HG03521 (cell line): ENCODE measurements at regions not wholly inside any gene's neighbourhood (a gene's known extent, or its start where the extent isn't known, plus 50 kb on each side); places are given as distances from the start of the nearest gene placed in this dataset.
A peak's percentile ranks its signal among the peaks of the same experiment; 100 is the strongest.

Experiments
- ATAC-seq: cut with Tn5 transposase; IDR thresholded peaks from one replicate; pipeline ENCODE4 v1.9.1; 2021; ENCODE audit warnings: mild to moderate bottlenecking, moderate library complexity; ENCODE audit not compliant: unreplicated experiment

DNA sequence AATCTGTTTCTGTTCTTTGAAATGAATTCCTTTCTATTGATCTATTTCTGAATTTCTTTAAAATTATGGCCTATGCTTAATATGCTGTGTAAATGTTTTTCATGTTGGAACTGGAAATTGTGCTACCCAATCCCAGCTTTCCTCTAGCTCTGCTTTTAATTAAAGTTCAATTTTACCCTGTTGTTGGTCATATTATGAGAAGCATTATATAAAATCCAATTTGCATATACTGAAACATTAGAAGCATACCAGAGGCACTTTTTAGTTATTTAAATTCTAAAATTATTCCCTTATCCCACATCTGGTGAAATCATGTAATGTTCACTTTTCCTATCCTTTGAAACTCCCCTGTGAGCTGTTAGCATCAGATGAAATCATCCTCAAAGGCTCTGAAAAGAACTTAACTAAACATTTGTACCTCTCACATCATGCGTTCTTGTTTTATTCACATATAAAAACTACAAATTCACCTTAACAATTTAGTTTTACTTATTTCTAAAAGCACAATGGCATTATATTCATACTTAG lies 160.6 kb upstream of the COL21A1 start:
- no peak for ATAC-seq

DNA sequence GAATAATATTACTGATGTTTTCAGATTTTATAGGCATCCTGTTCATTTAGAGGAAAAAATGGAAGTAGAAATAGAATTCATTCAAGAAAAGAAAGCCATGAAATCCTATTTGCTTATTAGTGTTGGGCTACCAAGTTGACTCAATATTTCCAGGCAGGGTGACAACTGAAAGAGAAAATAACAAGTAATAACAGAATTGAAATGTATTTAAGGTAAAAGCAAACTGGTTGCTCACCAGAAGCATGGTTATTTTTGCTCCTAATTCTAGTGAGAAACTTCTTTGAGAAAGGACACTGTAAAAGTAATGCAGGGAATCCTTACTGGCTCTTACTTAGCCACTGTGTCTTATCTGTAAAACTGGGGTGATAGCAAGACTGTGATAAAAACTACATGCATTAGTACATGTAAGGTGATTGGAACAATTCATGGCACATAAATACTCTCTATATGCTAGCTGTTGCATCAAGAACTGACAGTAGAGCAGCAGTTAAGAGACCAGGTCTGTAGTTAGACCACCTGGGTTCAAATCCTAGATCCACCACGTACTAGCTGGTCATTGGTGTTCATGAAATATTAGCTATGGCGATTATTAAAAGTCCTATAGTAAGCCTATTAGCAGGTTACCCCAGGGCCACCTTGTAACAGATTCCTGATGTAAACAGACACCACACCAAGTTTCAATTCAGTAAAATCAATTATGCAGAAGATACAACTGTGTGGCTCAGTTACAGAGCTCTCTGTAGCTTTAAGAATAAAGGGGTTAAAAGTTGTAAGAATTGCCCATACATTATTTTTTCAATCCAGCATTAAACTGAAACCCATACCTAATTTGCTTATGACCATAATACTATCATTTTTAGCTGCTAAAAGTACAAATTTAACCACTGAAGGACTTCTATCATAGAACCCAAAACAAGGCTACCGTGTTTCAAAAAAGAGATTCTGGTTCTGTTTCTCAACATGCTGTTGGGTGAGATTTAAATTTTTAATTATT lies 159.2 kb upstream of the COL21A1 start:
- ATAC-seq: peak; percentile 69

DNA sequence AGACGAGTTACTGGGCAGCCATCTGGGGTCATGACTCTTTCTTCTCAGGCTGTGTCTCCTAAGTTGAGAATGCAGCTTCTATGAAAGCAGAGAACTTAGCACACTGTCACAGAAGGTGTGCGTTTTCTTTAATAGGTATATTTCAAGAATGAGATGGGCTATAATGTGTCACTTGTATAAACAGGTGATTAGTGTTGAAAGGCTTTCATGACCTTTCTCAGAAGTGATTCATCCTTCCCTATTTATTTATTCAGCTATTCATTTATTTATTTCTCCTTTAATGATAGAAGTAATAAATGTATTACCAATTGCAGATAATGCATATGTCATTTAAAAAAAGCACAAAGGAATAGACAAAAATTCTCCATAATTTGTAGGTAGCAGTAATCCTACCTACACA lies 157.2 kb upstream of the COL21A1 start:
- no peak for ATAC-seq

DNA sequence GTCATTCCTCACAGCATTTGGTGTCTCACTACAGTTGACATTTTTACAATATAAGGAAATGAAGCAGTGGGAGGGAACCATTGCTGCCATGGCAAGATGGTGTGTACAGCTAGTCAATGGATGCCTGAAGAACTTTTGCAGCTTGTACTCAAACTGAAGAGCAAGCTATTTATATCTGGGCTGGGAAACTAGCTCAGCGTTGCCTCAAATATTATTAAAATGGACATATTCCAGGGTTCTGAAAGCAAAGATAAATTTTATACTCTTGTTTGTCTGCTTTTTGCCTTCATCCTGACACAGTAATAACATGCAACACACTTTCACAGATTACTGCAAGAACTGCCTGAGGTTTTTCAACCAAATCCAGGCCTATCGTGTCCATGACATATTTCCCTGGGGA lies 156.4 kb upstream of the COL21A1 start:
- ATAC-seq: no peak

DNA sequence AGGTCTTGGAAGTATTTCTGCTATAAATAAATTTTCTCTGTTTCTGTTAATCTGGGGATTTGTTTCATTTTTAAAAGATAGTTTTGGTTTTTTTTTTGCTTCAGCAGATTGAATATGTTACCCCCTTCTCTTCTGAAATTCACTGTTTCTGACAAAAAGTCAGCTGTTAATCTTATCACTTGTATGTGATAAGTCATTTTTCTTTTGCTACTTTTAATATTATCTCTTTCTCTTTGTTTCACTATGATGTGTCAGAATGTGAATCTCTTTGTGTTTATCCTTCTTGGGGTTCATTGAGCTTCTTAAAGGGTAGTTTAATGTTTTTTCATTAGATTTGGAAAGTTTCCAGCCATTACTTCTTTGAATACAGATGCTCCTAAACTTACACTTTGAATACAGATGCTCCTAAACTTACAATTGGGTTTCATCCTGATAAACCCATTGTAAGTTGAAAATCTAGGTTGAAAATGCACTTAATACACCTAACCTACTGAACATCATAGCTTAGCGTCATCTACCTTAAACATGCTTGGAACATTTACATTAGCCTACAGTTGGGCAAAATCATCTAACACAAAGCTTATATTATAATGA lies 154.2 kb upstream of the COL21A1 start:
- ATAC-seq: no peak

DNA sequence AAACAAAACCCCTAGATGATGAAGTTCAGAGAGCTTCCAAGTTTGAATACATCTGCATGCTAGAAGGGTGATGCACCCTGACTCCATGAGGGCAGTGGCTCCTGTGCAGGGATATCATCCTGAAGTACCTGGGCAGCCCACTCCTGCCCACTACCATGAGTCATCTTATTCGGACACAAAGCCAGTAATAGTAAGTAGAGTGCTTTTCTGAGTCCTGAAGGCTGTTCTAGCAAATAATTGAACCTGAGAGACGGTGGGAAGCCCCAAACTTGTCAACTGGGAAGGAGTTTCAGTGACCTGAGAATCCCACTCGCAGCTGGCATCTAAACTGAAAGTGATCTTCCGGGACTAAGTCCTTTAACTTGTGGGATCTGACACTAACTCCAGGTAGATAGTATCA lies 152.9 kb upstream of the COL21A1 start:
- ATAC-seq: no peak

DNA sequence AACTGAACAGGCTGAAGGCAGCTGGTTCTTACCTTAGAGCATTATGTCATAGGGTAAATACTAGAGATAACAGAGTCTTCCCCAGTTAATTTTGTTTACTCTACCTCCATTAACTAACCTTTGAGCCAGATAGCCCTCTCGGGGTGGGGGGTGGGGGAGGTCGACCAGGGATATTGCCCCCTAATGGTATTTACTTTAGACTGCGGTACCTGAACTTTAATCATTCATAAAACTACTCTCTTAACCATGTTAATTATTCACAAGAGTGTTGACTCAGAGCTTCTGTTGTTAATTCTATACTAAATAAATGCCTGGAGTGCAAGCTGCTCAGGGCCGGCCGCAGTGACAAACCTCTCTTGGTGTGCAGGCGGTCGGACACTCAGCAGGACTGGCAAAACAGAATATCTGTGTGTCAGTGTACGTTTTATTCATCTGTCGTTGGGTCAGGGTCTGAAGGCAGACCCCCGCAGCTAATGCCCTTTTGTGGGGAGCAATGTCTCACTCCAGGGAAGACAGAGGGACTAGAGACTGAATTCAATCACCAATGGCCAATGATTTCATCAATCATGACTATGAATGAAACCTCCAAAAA lies 152.4 kb upstream of the COL21A1 start:
- ATAC-seq: no peak

DNA sequence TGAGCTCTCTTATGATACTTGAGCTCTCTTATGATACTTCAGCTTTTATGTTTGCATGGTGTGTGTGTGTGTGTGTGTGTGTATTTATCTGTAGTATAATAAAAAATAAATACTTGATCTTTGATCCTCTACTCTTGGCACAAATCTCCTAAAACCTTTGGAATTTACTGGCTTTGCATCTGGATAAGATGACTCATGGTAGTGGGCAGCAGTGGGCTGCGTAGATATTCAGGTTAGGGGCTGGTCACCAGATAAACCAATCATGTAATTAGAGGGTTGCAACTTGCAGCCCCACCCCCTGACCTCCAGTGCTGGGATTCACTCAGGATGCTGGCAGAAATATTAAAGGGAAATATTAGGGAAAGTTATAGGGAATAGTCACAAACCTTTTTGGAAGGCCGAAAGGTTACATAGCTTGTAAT lies 151.9 kb upstream of the COL21A1 start:
- ATAC-seq: no peak

DNA sequence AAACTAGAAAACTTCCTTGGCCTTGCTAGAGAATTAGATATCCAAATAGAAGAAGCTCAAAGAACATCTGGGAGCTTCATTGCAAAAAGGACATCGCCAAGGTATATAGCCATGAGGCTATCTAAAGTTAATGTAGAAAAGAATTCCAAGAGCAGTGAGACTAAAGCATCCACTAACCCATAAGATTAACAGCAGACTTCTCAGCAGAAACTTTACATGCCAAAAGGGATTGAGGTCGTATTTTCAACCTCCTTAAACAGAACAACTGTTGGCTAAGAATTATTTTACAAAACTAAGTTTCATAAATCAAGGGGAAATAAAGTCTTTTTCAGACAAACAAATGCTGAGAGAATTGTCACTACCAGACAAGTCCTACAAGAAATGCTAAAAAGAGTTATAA lies 149.1 kb upstream of the COL21A1 start:
- ATAC-seq: no peak

DNA sequence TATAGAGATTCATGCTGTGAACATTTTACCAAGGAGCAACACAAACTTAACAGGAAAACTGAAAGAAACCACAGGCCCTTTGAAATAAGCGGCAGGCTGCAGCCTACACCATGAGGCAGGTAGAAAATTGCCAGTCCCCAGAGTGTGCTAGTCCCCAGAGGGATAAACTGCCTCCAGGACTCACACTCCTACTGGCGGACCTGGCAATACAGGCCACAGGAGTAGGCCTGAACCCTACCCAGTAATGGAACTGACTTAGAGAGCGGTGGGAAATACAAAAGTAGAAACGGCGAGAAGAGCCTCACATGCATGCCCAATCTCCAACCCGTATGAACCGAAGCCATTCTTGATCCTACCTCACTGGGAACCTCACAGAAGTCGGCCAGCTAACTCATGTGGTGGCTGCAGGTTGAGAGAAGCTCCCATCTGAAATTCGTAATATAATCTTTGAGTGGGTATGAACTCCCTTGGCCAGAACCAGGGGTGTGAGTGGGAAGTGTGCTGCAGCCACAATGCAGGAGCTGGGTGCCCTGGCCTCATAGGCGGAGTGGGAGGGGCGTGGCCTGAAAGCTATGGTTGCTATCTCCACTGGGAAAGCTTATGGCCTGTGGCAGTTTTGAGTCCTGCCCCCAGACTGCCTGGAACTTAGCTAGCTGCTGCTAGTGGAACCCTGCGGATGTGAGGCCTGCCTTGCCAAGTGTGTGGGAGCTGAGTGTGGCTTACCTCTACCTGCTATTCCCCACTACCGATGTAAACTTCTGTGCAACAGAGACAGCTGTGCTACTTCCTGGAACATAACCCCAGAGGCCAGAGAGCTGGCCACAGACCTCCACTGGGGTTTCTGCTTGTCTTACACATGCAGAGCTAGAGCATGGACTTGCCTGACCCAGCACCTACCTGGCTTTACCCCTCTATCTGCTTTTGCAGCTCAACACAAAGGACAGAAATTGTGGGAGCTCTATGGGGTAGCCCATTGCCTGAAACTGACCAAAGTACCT lies 146.5 kb upstream of the COL21A1 start:
- peak; percentile 40 for ATAC-seq

DNA sequence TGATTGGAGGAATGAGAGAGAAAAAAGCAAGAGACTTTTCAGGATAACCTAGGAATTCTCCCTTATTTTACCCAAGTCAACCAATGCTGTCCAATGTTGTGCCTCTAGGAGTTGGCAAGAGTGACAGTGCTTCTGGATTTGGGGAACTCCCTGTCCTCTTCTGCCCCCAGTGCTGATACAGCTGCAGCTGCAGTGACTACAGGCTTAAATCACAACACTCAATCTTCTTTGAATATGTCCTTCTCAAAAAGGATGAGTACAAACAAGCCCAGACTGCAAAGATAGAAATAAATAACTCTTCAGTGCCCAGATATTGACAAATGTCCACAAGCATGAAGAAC lies 141.0 kb upstream of the COL21A1 start:
- ATAC-seq: no peak

DNA sequence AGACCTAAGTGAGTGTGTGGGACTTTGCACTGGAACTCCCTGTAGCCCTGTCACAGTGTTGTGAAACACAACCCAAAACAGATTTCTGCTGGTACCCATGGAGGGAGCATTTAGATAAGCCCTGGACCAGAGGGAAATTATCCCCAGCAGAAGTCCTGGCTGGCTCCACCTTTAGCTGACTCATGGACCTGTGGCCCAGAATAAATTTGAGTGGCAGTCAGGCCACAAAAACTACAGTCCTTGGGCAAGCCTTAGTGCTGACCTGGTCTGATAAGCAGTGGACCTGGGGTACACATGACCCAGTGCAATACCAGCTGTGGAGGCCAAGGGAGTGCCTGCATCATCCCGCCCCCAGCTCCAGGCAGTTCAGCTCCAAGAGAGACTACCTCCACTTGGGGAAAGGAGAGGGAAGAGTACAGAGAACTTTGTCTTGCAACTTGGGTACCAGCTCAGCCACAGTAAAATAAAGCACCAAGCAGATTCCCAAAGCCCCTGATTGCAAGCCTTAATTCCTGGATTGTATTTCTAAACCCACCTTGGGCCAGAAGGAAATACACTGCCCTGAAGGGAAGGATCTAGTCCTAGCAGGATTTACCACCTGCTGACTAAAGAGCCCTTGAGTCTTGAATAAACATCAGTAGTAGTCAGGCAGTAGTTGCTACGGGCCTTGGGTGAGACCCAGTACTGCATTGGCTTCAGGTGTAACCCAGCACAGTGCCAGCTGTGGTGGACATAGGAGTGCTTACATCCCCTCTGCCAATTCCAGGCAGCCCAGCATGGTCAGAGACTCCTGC lies 140.4 kb upstream of the COL21A1 start:
- no peak for ATAC-seq

DNA sequence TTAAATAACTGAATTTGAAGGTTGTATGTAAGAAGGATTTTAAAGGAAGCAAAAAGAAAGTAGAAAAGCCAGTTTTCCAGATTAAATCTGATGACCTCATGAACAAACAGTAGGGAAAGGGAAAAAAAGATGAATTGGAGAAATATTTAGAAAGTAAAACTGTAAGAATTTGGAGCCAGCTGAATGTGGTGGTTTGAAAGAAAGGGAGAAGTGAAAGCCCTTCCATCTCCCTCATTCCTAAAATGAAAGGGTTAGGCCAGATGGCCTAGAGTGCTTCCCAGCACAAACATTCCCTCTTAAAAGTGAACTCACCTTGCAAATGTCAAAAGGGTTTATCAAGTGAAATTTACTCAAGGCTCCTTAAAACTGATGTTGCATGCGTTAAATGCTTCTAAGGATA lies 139.3 kb upstream of the COL21A1 start:
- ATAC-seq: no peak

DNA sequence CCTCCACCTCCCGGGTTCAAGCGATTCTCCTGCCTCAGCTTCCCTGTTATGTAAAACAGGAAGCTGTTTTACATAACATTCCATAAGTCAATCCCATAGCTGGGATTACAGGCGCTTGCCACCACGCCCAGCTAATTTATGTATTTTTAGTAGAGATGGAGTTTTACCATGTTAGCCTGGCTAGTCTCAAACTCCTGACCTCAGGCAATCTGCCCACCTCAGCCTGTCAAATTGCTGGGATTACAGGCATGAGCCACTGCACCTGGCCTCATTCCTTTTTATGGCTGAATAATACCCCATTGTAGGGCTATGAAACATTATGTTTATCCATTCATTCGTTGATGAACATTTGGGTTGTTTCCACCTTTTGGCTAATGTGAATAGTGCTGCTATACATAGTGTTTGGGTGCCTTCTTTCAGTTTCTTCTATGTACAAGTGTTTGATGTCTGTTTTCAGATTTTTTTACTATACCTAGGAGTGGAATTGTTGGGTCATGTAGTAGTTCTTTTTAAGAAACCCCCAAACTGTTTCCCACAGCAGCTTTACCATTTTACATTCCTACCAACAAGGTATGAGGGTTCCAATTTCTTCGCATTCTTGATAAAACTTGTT lies 138.7 kb upstream of the COL21A1 start:
- ATAC-seq: no peak

DNA sequence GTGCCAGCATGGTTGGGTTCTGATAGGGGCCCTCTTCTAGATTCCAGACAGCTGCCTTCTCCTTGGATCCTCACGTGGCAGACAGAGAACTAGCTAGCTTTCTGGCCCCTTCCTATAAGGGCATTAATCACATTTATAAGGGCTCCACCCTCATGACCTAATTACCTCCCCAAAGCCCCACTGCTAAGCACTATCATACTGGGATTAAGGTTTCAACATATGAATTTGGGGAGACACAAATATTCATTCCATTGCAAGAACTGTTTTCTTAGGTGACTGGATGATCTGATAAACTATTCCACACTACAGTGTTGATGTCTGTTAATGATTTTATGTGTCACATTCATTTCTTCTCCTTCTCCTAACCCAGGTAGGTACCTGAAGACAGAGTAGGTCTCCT lies 135.8 kb upstream of the COL21A1 start:
- no peak for ATAC-seq

DNA sequence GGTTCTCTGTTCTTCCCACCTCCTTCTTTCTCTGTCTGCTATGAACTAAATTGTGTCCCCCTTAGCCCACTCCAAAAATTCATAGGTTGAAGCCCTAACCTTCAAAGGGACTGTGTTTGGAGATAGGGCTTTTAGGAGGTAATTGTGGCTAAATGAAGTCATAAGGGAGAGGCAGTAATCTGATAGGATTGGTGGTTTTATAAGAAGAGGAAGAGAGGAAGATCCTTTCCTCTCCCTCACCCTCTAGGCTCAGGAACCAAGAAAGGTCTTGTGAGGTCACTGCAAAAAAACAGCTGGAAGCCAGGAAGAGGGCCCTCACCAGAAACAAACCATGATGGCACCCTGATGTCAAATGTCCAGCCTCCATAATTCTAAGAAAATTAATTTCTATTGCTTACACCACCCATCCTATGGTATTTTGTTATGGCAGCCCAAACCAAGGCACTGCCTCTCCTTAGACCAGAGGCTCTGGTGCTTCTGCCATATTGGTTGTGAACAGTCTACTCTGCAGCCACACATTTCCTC lies 135.1 kb upstream of the COL21A1 start:
- ATAC-seq: no peak

DNA sequence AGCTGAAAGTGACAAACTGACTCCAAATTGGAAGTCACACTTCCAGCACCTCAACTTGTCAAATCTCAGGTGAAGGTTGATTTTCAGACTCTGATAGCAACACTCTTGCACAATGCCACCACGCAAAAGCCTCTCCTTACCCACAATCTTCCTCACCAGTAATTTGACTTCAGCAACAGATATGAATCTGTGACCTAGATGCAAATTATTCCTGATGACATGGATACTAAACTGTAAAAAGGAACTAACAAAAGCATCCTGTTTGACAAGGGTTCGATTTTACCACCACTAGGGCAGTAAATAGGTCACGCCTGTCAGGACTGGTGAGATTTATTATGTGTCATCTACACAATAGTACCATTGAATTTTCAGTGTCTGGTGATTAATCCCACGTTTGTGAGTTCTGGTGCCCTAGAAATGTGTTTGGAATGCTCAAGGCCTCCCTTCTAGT lies 134.4 kb upstream of the COL21A1 start:
- ATAC-seq: no peak

DNA sequence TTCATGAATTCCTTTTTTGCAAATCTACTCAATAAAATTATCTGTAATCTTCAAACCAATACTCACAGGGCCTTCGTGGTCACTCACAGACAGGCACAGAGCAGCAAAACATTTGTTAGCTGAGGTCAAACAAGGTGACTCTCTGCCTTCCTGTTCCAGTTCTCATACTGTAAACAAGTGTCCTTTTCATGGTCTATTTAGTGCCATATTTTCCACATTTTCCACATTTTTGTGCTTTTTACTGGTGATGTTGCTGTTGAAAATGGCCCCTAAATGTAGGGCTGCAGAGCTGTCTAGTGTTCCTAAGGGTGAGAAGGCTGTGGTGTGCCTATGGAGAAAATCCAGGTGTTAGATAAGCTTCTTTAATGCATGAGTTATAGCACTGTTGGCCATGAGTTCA lies 133.1 kb upstream of the COL21A1 start:
- ATAC-seq: no peak

DNA sequence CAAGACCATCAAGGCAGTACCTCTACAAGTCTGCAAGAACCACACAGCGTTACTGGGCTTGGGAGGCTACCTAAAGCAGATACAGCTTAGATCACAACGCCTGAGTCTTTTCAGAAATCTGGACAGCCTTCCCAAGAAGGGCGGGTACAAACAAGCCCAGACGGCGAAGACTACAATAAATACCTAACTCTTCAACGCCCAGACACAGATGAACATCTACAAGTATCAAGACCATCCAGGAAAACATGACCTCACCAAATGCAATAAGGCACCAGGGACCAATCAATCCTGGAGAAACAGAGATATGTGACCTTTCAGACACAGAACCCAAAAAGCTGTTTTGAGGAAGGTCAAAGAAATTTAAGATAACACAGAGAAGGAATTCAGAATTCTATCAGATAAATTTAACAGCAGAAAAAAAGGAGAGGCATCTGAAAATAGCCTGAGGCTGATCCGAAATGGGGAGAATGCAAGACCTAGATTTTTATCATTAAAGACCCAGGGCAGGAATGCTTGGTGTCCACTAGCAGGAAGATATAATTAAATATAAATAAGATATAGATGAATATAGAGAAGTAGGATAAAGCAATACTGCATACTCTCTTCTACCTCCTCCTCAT lies 131.7 kb upstream of the COL21A1 start:
- ATAC-seq: no peak
